GM23338 (cell line): ENCODE measurements at regions not wholly inside any gene's neighbourhood (a gene's known extent, or its start where the extent isn't known, plus 50 kb on each side); places are given as distances from the start of the nearest gene placed in this dataset.

Source experiments
- EZH2phosphoT487 ChIP-seq: fragments of 200-600 bp; sonication (generic); IDR thresholded peaks from one replicate; pipeline ENCODE4 v1.8.1; 2018; ENCODE audit warnings: antibody characterized with exemption; ENCODE audit not compliant: unreplicated experiment
- POLR2AphosphoS5 ChIP-seq: IDR thresholded peaks from 2 replicates; pipeline ENCODE4 v1.6.1; 2016; ENCODE audit warnings: antibody characterized with exemption, low read depth
- STAT1 ChIP-seq: IDR thresholded peaks from one replicate; pipeline ENCODE4 v1.6.1; 2016; ENCODE audit warnings: antibody characterized with exemption; ENCODE audit not compliant: unreplicated experiment
- TF ChIP-seq, protein P1 (sequence below): IDR thresholded peaks from one replicate; pipeline ENCODE4 v1.6.1; 2018; ENCODE audit warnings: antibody characterized with exemption; ENCODE audit not compliant: unreplicated experiment
- TF ChIP-seq, protein P2 (sequence below), 2 experiments: fragments of 200-600 bp in 1 of 2; sonication (generic) in 1 of 2; conservative IDR thresholded peaks; 2 replicates each; pipeline versions ENCODE4 v1.5.1 to v1.6.1; 2016 to 2017; ENCODE audit warnings: antibody characterized with exemption in 2 of 2, low read depth in 2 of 2, mild to moderate bottlenecking in 2 of 2, moderate library complexity in 1 of 2
- TF ChIP-seq, protein P3 (sequence below): IDR thresholded peaks from 2 replicates; pipeline ENCODE4 v1.6.1; 2016; ENCODE audit warnings: antibody characterized with exemption

DNA sequence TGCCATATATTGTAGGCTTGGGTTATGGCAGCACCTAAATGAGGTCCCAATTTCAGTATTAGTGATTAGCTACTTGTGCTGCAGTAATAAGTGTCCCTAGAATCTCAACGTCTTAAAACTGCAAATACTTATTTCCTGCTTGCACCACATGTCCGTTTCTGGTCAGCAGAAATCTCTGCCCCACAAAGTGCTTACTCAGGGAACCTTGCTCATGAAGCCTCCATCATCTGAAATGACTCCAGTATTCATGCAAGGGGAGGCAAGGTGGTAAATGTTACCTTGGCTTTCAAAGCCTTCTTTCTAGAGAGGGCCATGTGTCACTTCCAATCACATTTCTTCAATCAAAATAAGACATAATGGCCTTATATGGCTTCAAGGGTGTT lies 274.2 kb upstream of the KAZN start:
- TF ChIP-seq, protein P1, sequence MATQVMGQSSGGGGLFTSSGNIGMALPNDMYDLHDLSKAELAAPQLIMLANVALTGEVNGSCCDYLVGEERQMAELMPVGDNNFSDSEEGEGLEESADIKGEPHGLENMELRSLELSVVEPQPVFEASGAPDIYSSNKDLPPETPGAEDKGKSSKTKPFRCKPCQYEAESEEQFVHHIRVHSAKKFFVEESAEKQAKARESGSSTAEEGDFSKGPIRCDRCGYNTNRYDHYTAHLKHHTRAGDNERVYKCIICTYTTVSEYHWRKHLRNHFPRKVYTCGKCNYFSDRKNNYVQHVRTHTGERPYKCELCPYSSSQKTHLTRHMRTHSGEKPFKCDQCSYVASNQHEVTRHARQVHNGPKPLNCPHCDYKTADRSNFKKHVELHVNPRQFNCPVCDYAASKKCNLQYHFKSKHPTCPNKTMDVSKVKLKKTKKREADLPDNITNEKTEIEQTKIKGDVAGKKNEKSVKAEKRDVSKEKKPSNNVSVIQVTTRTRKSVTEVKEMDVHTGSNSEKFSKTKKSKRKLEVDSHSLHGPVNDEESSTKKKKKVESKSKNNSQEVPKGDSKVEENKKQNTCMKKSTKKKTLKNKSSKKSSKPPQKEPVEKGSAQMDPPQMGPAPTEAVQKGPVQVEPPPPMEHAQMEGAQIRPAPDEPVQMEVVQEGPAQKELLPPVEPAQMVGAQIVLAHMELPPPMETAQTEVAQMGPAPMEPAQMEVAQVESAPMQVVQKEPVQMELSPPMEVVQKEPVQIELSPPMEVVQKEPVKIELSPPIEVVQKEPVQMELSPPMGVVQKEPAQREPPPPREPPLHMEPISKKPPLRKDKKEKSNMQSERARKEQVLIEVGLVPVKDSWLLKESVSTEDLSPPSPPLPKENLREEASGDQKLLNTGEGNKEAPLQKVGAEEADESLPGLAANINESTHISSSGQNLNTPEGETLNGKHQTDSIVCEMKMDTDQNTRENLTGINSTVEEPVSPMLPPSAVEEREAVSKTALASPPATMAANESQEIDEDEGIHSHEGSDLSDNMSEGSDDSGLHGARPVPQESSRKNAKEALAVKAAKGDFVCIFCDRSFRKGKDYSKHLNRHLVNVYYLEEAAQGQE: no peak
- TF ChIP-seq, protein P2, sequence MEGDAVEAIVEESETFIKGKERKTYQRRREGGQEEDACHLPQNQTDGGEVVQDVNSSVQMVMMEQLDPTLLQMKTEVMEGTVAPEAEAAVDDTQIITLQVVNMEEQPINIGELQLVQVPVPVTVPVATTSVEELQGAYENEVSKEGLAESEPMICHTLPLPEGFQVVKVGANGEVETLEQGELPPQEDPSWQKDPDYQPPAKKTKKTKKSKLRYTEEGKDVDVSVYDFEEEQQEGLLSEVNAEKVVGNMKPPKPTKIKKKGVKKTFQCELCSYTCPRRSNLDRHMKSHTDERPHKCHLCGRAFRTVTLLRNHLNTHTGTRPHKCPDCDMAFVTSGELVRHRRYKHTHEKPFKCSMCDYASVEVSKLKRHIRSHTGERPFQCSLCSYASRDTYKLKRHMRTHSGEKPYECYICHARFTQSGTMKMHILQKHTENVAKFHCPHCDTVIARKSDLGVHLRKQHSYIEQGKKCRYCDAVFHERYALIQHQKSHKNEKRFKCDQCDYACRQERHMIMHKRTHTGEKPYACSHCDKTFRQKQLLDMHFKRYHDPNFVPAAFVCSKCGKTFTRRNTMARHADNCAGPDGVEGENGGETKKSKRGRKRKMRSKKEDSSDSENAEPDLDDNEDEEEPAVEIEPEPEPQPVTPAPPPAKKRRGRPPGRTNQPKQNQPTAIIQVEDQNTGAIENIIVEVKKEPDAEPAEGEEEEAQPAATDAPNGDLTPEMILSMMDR (conservative IDR thresholded peaks at IDR 0.05; ENCODE audit: low read depth in 2 of 2): no peak
- TF ChIP-seq POLR2AphosphoS5 (no peak), STAT1 (no peak), EZH2phosphoT487 (no peak)
- TF ChIP-seq, protein P3, sequence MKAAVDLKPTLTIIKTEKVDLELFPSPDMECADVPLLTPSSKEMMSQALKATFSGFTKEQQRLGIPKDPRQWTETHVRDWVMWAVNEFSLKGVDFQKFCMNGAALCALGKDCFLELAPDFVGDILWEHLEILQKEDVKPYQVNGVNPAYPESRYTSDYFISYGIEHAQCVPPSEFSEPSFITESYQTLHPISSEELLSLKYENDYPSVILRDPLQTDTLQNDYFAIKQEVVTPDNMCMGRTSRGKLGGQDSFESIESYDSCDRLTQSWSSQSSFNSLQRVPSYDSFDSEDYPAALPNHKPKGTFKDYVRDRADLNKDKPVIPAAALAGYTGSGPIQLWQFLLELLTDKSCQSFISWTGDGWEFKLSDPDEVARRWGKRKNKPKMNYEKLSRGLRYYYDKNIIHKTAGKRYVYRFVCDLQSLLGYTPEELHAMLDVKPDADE: no peak
